IMR-90 (cell line): ENCODE measurements at regions not wholly inside any gene's neighbourhood (a gene's known extent, or its start where the extent isn't known, plus 50 kb on each side); places are given as distances from the start of the nearest gene placed in this dataset.

Experiments used
- ATAC-seq: fragments of 200-7000 bp; cut with Tn5 transposase; 2 replicates; pipeline ENCODE4 v1.9.1; 2020; ENCODE audit warnings: low read depth, mild to moderate bottlenecking, moderate library complexity
- BruUV-seq: library from RNA; stranded (reverse); fragments of 400-500 nt; replicated peaks from 2 replicates; lab custom pipeline; 2021; lab: Mats Ljungman, UMichigan
- CTCF ChIA-PET: fragments of 300-600 bp; formaldehyde crosslinking; extraction: SDS; loops from one replicate; lab custom pipeline; 2021; ENCODE audit warnings: antibody characterized with exemption; lab: Yijun Ruan, JAX
- POLR2A ChIA-PET: fragments of 300-600 bp; sonication (Branson Sonifier 250); formaldehyde crosslinking; loops from one replicate; lab custom pipeline; 2022; ENCODE audit warnings: antibody characterized with exemption; ENCODE audit not compliant: unreplicated experiment; lab: Charles Lee
- DNase-seq: peaks from one replicate; pipeline ENCODE4 v3.0.0; 2013
- H2AFZ ChIP-seq: replicated peaks from 2 replicates; pipeline ENCODE3; 2013; ENCODE audit warnings: low read length, mild to moderate bottlenecking; ENCODE audit not compliant: poor library complexity
- H2AK5ac ChIP-seq: 2 replicates; pipeline ENCODE4 v1.6.1; 2013; ENCODE audit warnings: low read depth, low read length, inconsistent platforms
- H2AK9ac ChIP-seq: replicated peaks from 2 replicates; pipeline ENCODE3; 2013; ENCODE audit warnings: mild to moderate bottlenecking, low read depth, low read length, moderate library complexity; ENCODE audit not compliant: poor library complexity
- H2BK120ac ChIP-seq: 2 replicates; pipeline ENCODE4 v1.6.1; 2013; ENCODE audit warnings: low read depth, low read length, inconsistent platforms
- H2BK15ac ChIP-seq: 3 replicates; pipeline ENCODE4 v1.6.1; 2013; ENCODE audit warnings: low read depth, low read length, inconsistent platforms
- H2BK20ac ChIP-seq: 2 replicates; pipeline ENCODE4 v1.6.1; 2013; ENCODE audit warnings: low read depth, mild to moderate bottlenecking, inconsistent platforms, low read length, moderate library complexity
- H2BK5ac ChIP-seq: 2 replicates; pipeline ENCODE4 v1.6.1; 2013; ENCODE audit warnings: mild to moderate bottlenecking, low read depth, low read length, inconsistent platforms; ENCODE audit not compliant: poor library complexity, severe bottlenecking
- H3K14ac ChIP-seq: replicated peaks from 2 replicates; pipeline ENCODE4 v1.6.1; 2013; ENCODE audit warnings: low read depth, low read length, inconsistent platforms
- H3K18ac ChIP-seq: 2 replicates; pipeline ENCODE4 v1.6.1; 2013; ENCODE audit warnings: low read depth, low read length, control low read depth
- H3K23ac ChIP-seq: 2 replicates; pipeline ENCODE4 v1.6.1; 2013; ENCODE audit warnings: low read depth, low read length, inconsistent platforms
- H3K27ac ChIP-seq: 2 replicates; pipeline ENCODE4 v1.5.1; 2013; ENCODE audit warnings: mild to moderate bottlenecking, control low read depth, low read length; ENCODE audit not compliant: insufficient read depth
- H3K27me3 ChIP-seq: 2 replicates; pipeline ENCODE4 v1.6.1; 2013; ENCODE audit warnings: low read length; ENCODE audit not compliant: control insufficient read depth, insufficient read depth
- H3K36me3 ChIP-seq: 2 replicates; pipeline ENCODE4 v1.6.1; 2013; ENCODE audit warnings: low read length, mixed read lengths; ENCODE audit not compliant: control insufficient read depth, insufficient read depth
- H3K4ac ChIP-seq: 2 replicates; pipeline ENCODE4 v1.6.1; 2013; ENCODE audit warnings: low read depth, low read length, inconsistent platforms
- H3K4me1 ChIP-seq: 2 replicates; pipeline ENCODE4 v1.6.1; 2013; ENCODE audit warnings: low read length, mixed read lengths; ENCODE audit not compliant: control insufficient read depth, insufficient read depth
- H3K4me2 ChIP-seq: 2 replicates; pipeline ENCODE4 v1.6.1; 2013; ENCODE audit warnings: low read depth, mild to moderate bottlenecking, control low read depth, low read length, moderate library complexity
- H3K4me3 ChIP-seq: 2 replicates; pipeline ENCODE4 v1.5.1; 2013; ENCODE audit warnings: low read depth, mild to moderate bottlenecking, control low read depth, low read length, moderate library complexity; ENCODE audit not compliant: insufficient read depth
- H3K56ac ChIP-seq: 2 replicates; pipeline ENCODE4 v1.6.1; 2013; ENCODE audit warnings: low read length, inconsistent platforms; ENCODE audit not compliant: insufficient read depth; ENCODE audit errors: extremely low read depth
- H3K79me1 ChIP-seq, 2 experiments: 2 replicates each; pipeline ENCODE4 v1.6.1; 2013; ENCODE audit warnings: low read length in 2 of 2, inconsistent platforms in 1 of 2, low read depth in 1 of 2
- H3K9ac ChIP-seq: 2 replicates; pipeline ENCODE4 v1.6.1; 2013; ENCODE audit warnings: low read depth, low read length, control low read depth
- H3K9me1 ChIP-seq: 2 replicates; pipeline ENCODE4 v1.6.1; 2013; ENCODE audit warnings: low read length, inconsistent platforms; ENCODE audit not compliant: insufficient read depth
- H3K9me3 ChIP-seq: 2 replicates; pipeline ENCODE4 v1.6.1; 2013; ENCODE audit warnings: low read length; ENCODE audit not compliant: control insufficient read depth, insufficient read depth
- H4K20me1 ChIP-seq: 2 replicates; pipeline ENCODE4 v1.6.1; 2013; ENCODE audit warnings: low read length, inconsistent platforms; ENCODE audit not compliant: insufficient read depth
- H4K5ac ChIP-seq: 2 replicates; pipeline ENCODE4 v1.6.1; 2013; ENCODE audit warnings: mild to moderate bottlenecking, low read depth, low read length, control low read depth
- H4K8ac ChIP-seq, 2 experiments: 2 replicates each; pipeline ENCODE4 v1.6.1; 2013; ENCODE audit warnings: low read depth in 2 of 2, low read length in 2 of 2, control low read depth in 1 of 2, inconsistent platforms in 1 of 2
- H4K91ac ChIP-seq: 2 replicates; pipeline ENCODE4 v1.6.1; 2013; ENCODE audit warnings: low read depth, low read length, inconsistent platforms; ENCODE audit not compliant: insufficient read depth
- CHD1 ChIP-seq: IDR thresholded peaks from 2 replicates; pipeline ENCODE4 v1.6.1; 2012; ENCODE audit warnings: low read depth, low read length, improper control_type of control experiment
- CTCF ChIP-seq: conservative IDR thresholded peaks from 2 replicates; pipeline ENCODE4 v1.5.1; 2012; ENCODE audit warnings: mild to moderate bottlenecking, low read depth, low read length, improper control_type of control experiment
- ELK1 ChIP-seq: fragments of 150-350 bp; IDR thresholded peaks from 2 replicates; pipeline ENCODE4 v1.6.1; 2016; ENCODE audit warnings: low read depth, mild to moderate bottlenecking, low read length, moderate library complexity, borderline replicate concordance
- NFE2L2 ChIP-seq: fragments of 150-350 bp; IDR thresholded peaks from 2 replicates; pipeline ENCODE4 v1.6.1; 2016; ENCODE audit warnings: low read depth, mild to moderate bottlenecking, low read length
- RAD21 ChIP-seq: IDR thresholded peaks from 2 replicates; pipeline ENCODE4 v1.6.1; 2012; ENCODE audit warnings: low read length, improper control_type of control experiment
- RCOR1 ChIP-seq: IDR thresholded peaks from 2 replicates; pipeline ENCODE4 v1.6.1; 2012; ENCODE audit warnings: mild to moderate bottlenecking, low read length, improper control_type of control experiment; ENCODE audit not compliant: insufficient replicate concordance
- RFX5 ChIP-seq: IDR thresholded peaks from 2 replicates; pipeline ENCODE4 v1.8.0; 2012; ENCODE audit warnings: low read depth, mild to moderate bottlenecking, low read length, moderate library complexity
- SMC3 ChIP-seq: fragments of 150-350 bp; IDR thresholded peaks from 2 replicates; pipeline ENCODE4 v1.6.1; 2016; ENCODE audit warnings: low read depth, mild to moderate bottlenecking, antibody characterized with exemption, low read length, moderate library complexity
- USF2 ChIP-seq: fragments of 150-350 bp; IDR thresholded peaks from 2 replicates; pipeline ENCODE4 v1.6.1; 2017; ENCODE audit warnings: mild to moderate bottlenecking, antibody characterized with exemption, low read length, low read depth
- WGBS, 2 experiments: methylation state at CpG; one replicate each; pipeline versions ENCODE4 v1.1.5 to v1.1.7; 2013; ENCODE audit warnings: missing lambda C conversion rate in 2 of 2; ENCODE audit not compliant: insufficient read length in 1 of 2; ENCODE audit errors: extremely low coverage in 2 of 2; 5-methylcytosine and 5-hydroxymethylcytosine counted together
- dilution Hi-C: fragments of 300-500 bp; cut with HindIII; formaldehyde crosslinking; loops from one replicate; pipeline ENCODE4 v1.14.3; 2018; ENCODE audit warnings: low sequenced_read_pairs; ENCODE audit not compliant: unreplicated experiment
- in situ Hi-C: fragments of 300-500 bp; cut with MboI; formaldehyde crosslinking; loops from 3 replicates; pipeline ENCODE4 v1.14.3; 2019; ENCODE audit warnings: low sequenced_read_pairs, inconsistent platforms, mixed read lengths
- intact Hi-C: fragments of 100-400 bp; cut with micrococcal nuclease; formaldehyde crosslinking; loops from 2 replicates; pipeline ENCODE4 v1.10.0; 2022

GRCh38 chr13:72062566-72062965, 195.6 kb upstream of the DACH1 start:
- no peak overlapping the region for H3K27ac ChIP-seq
- H3K9me3 ChIP-seq = peaks cover 11% of the 10 kb centered on the region; the same call in 1 of the 2 replicates
- no peak overlapping the region for H2BK20ac ChIP-seq
- no peak overlapping the region for H2AFZ ChIP-seq
- H4K20me1 ChIP-seq = no peaks in the 10 kb centered on the region
- no peak for ATAC-seq
- H3K27me3 ChIP-seq = no peaks in the 10 kb centered on the region
- H2AK9ac ChIP-seq = no peak overlapping the region
- no peak overlapping the region for H2BK5ac ChIP-seq
- H3K18ac ChIP-seq = no peak overlapping the region
- ChIA-PET CTCF (no interaction called here), POLR2A (no interaction called here)
- H2AK5ac ChIP-seq = no peak overlapping the region
- no CpG with 5 or more reads among the region's 7 CpGs for WGBS, 2 experiments
- no peak overlapping the region for H3K14ac ChIP-seq
- H3K4ac ChIP-seq = no peak overlapping the region
- BruUV-seq = no TSS peak
- no peak overlapping the region for H3K4me3 ChIP-seq
- no peak overlapping the region for H4K91ac ChIP-seq
- no peak overlapping the region for H3K9ac ChIP-seq
- DNase-seq = no peak
- in situ Hi-C loops = no loop called here
- dilution Hi-C loops = no loop called here
- H3K79me1 ChIP-seq = no peaks in the 10 kb centered on the region
- intact Hi-C loops = no loop called here
- no peak overlapping the region for H4K5ac ChIP-seq
- no peak overlapping the region for H3K4me2 ChIP-seq
- no peak overlapping the region for H2BK120ac ChIP-seq
- H4K8ac ChIP-seq = no peak overlapping the region
- no peaks in the 10 kb centered on the region for H3K4me1 ChIP-seq
- H3K23ac ChIP-seq = no peak overlapping the region
- no peaks in the 10 kb centered on the region for H3K9me1 ChIP-seq
- no peak for TF ChIP-seq RFX5
- TF ChIP-seq USF2 = no peak
- no peak for TF ChIP-seq CHD1
- TF ChIP-seq NFE2L2 = no peak
- no peak for TF ChIP-seq CTCF
- no peak for TF ChIP-seq RAD21
- TF ChIP-seq RCOR1 = no peak
- no peak for TF ChIP-seq SMC3
- no peak for TF ChIP-seq ELK1
- no peak overlapping the region for H2BK15ac ChIP-seq
- H3K56ac ChIP-seq = no peak overlapping the region
- H3K36me3 ChIP-seq = no peaks in the 10 kb centered on the region
